Tibial nerve (tissue), 4 donors: ENCODE measurements at regions not wholly inside any gene's neighbourhood (a gene's known extent, or its start where the extent isn't known, plus 50 kb on each side); places are given as distances from the start of the nearest gene placed in this dataset.

Experiments
- DNase-seq, 2 donors: peaks; one replicate each; pipeline ENCODE4 v3.0.0-alpha.2; 2019; ENCODE audit warnings: low spot score in 2 of 2
- H3K27ac ChIP-seq, 4 donors: fragments of 200-600 bp; sonication (generic) in 3 of 4; one replicate each; pipeline ENCODE4 v1.5.1; 2017 to 2019; ENCODE audit warnings: mild to moderate bottlenecking in 1 of 4
- H3K27me3 ChIP-seq, 2 donors: fragments of 200-600 bp; sonication (generic) in 1 of 2; one replicate each; pipeline versions ENCODE4 v1.5.1 to v1.6.0; 2017 to 2019
- H3K36me3 ChIP-seq, 3 donors: fragments of 200-600 bp; sonication (generic); one replicate each; pipeline ENCODE4 v1.5.1; 2018 to 2019
- H3K4me1 ChIP-seq, 4 donors: fragments of 200-600 bp; sonication (generic) in 3 of 4; one replicate each; pipeline ENCODE4 v1.5.1; 2017 to 2019
- H3K4me3 ChIP-seq, 4 donors: fragments of 200-600 bp; sonication (generic) in 3 of 4; one replicate each; pipeline ENCODE4 v1.5.1; 2017 to 2019; ENCODE audit warnings: mild to moderate bottlenecking in 1 of 4, moderate library complexity in 1 of 4
- H3K9me3 ChIP-seq, 4 donors: fragments of 200-600 bp; sonication (generic) in 3 of 4; one replicate each; pipeline ENCODE4 v1.5.1; 2017 to 2019
- EP300 ChIP-seq, 2 donors: sonication (generic); formaldehyde crosslinking; IDR thresholded peaks; one replicate each; pipeline ENCODE4 v1.6.1; 2017; ENCODE audit warnings: antibody characterized with exemption in 2 of 2, mild to moderate bottlenecking in 1 of 2
- POLR2A ChIP-seq, 2 donors: fragments of 450-650 bp; IDR thresholded peaks; one replicate each; pipeline ENCODE4 v1.6.1; 2017; ENCODE audit warnings: antibody characterized with exemption in 2 of 2, mild to moderate bottlenecking in 2 of 2, moderate library complexity in 2 of 2
- WGBS, 2 donors: methylation state at CpG; one replicate each; pipeline ENCODE4 v1.1.5; 2018; 5-methylcytosine and 5-hydroxymethylcytosine counted together
- TF ChIP-seq, protein P1 (sequence below), 5 experiments: fragments of 200-600 bp in 3 of 5; fragments of 450-650 bp in 2 of 5; sonication (generic) in 3 of 5; IDR thresholded peaks; one replicate each; pipeline ENCODE4 v1.5.1; 2016 to 2019; ENCODE audit warnings: antibody characterized with exemption in 5 of 5, mild to moderate bottlenecking in 3 of 5, moderate library complexity in 2 of 5

DNA sequence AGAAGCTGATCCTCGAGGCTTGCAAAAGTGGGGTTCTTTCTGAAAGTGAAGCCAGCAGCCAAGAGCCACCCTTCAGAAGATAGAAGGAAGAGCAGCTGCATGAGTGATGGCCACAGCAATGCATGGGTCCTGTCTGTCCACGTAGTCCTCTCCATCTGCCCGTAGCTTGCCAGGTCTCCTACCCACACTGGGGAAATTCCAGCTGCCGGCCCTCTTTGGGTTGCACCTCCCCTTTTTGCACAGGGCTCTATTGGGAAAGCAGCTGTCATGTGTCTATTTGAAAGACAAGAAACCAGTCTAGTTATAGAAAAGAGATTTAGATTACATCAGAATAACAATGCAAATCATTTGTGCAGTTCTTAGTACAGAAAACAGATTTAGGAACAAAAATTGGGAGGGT, 204.4 kb downstream of the GIPC2 start:
- no peaks in the 10 kb centered on the region for H3K9me3 ChIP-seq
- no peaks in the 10 kb centered on the region for H3K36me3 ChIP-seq
- H3K4me1 ChIP-seq, result peaks cover 0 to 8% (median 0%) of the 10 kb centered on the region in 4 donors
- no peak for DNase-seq
- TF ChIP-seq EP300 (IDR thresholded peaks at IDR 0.05) (no peak), POLR2A (IDR thresholded peaks at IDR 0.05) (no peak)
- TF ChIP-seq, protein P1, sequence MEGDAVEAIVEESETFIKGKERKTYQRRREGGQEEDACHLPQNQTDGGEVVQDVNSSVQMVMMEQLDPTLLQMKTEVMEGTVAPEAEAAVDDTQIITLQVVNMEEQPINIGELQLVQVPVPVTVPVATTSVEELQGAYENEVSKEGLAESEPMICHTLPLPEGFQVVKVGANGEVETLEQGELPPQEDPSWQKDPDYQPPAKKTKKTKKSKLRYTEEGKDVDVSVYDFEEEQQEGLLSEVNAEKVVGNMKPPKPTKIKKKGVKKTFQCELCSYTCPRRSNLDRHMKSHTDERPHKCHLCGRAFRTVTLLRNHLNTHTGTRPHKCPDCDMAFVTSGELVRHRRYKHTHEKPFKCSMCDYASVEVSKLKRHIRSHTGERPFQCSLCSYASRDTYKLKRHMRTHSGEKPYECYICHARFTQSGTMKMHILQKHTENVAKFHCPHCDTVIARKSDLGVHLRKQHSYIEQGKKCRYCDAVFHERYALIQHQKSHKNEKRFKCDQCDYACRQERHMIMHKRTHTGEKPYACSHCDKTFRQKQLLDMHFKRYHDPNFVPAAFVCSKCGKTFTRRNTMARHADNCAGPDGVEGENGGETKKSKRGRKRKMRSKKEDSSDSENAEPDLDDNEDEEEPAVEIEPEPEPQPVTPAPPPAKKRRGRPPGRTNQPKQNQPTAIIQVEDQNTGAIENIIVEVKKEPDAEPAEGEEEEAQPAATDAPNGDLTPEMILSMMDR (IDR thresholded peaks at IDR 0.05), result no peak
- WGBS, 2 donors, result 36 to 50% methylated on average over 4 of the region's 4 CpGs
- H3K27ac ChIP-seq, result peak overlapping the region in 2 of 4 donors; percentile 11 to 20
- H3K4me3 ChIP-seq, result peak overlapping the region in 1 of 4 donors; percentile 3
- H3K27me3 ChIP-seq, result no peaks in the 10 kb centered on the region

DNA sequence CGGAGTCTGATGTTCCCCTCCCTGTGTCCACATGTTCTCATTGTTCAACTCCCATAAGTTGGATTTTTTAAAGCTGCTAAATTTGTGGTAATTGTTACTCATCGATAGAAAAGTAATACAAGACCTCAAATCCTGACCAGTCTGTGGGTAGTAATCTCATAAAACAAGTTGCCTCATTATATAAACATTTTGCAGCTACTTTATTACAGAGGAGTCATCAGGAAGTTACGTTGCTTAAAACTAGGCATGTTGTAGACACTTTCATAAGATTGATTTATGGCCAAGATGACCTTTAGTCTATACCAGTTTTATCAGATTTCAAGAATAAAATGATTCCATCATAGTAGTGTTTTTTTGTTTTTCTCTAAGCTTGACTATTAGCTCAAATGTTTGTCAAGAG, 208.8 kb downstream of the GIPC2 start:
- peaks cover 0 to 13% (median 3%) of the 10 kb centered on the region in 4 donors for H3K4me1 ChIP-seq
- H3K27me3 ChIP-seq, result no peaks in the 10 kb centered on the region
- TF ChIP-seq EP300 (IDR thresholded peaks at IDR 0.05), result no peak
- TF ChIP-seq, protein P1 (IDR thresholded peaks at IDR 0.05), result no peak
- 62 to 69% methylated on average over 3 of the region's 3 CpGs for WGBS, 2 donors
- peaks cover 0 to 4% (median 0%) of the 10 kb centered on the region in 4 donors for H3K9me3 ChIP-seq
- H3K27ac ChIP-seq, result peak overlapping the region in 1 of 4 donors; percentile 32
- DNase-seq, result no peak
- no peak overlapping the region for H3K4me3 ChIP-seq
- H3K36me3 ChIP-seq, result no peaks in the 10 kb centered on the region

- Histone ChIP-seq H3K27ac (peak overlapping the region in 2 of 4 donors; percentile 7 to 76), H3K9me3 (peaks cover 0 to 8% (median 0%) of the 10 kb centered on the region in 4 donors), H3K4me3 (no peak overlapping the region), H3K36me3 (no peaks in the 10 kb centered on the region), H3K4me1 (peaks cover 0 to 7% (median 3%) of the 10 kb centered on the region in 4 donors), H3K27me3 (no peaks in the 10 kb centered on the region)
- TF ChIP-seq POLR2A (IDR thresholded peaks at IDR 0.05), result no peak
- TF ChIP-seq, protein P1 (IDR thresholded peaks at IDR 0.05), result no peak
- TF ChIP-seq EP300 (IDR thresholded peaks at IDR 0.05), result peak in 1 of 2 donors; percentile 43
- WGBS, 2 donors, result 46 to 56% methylated on average over 2 of the region's 2 CpGs
- DNase-seq, result no peak
Observed at GRCh38 chr1:78255383-78255782, 209.6 kb downstream of the GIPC2 start.

- WGBS, 2 donors, result 41% methylated on average over 1 of the region's 1 CpG
- H3K4me3 ChIP-seq, result no peak overlapping the region
- no peaks in the 10 kb centered on the region for H3K27me3 ChIP-seq
- peak overlapping the region in 2 of 4 donors; percentile 50 to 76 for H3K27ac ChIP-seq
- DNase-seq, result no peak
- peaks cover 0 to 6% (median 3%) of the 10 kb centered on the region in 4 donors for H3K4me1 ChIP-seq
- no peaks in the 10 kb centered on the region for H3K36me3 ChIP-seq
- peaks cover 0 to 8% (median 0%) of the 10 kb centered on the region in 4 donors for H3K9me3 ChIP-seq
- TF ChIP-seq EP300 (IDR thresholded peaks at IDR 0.05), result peak in 1 of 2 donors; percentile 65
- TF ChIP-seq, protein P1 (IDR thresholded peaks at IDR 0.05), result no peak
- TF ChIP-seq POLR2A (IDR thresholded peaks at IDR 0.05), result no peak
Observed at GRCh38 chr1:78255846-78256245, 210.1 kb downstream of the GIPC2 start.

DNA sequence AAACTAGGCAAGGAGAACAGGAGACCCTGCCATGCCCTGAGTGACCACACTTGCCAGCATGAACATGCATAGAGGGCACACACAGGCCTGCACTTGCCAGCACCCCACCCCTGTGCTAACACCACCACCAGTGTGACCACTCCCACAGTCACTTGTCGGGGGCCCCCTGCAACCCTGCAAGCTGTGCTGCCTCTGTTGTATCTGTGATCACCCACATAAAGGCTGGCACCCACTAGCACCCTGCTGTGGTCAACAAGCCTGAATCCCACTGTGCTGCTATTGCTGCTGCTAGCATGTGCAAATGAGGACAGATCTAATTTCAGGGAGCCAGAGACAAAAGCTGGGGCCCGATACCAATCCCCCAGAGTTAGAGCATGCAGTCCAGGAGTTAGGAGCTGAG, 217.7 kb downstream of the GIPC2 start:
- peaks cover 0 to 20% (median 0%) of the 10 kb centered on the region in 4 donors for H3K9me3 ChIP-seq
- H3K4me1 ChIP-seq, result no peaks in the 10 kb centered on the region
- no peaks in the 10 kb centered on the region for H3K36me3 ChIP-seq
- no peak for DNase-seq
- 33 to 55% methylated on average over 2 of the region's 2 CpGs for WGBS, 2 donors
- H3K4me3 ChIP-seq, result no peak overlapping the region
- TF ChIP-seq, protein P1 (IDR thresholded peaks at IDR 0.05), result no peak
- TF ChIP-seq EP300 (IDR thresholded peaks at IDR 0.05) (no peak), POLR2A (IDR thresholded peaks at IDR 0.05) (no peak)
- H3K27ac ChIP-seq, result no peak overlapping the region
- H3K27me3 ChIP-seq, result no peaks in the 10 kb centered on the region
